ENCODE measurements at regions not wholly inside any gene's neighbourhood (a gene's known extent, or its start where the extent isn't known, plus 50 kb on each side); places are given as distances from the start of the nearest gene placed in this dataset.

- TF ChIP-seq CTCF (IDR thresholded peaks at IDR 0.05; ENCODE audit: poor library complexity) (no peak), EZH2 (IDR thresholded peaks at IDR 0.05; ENCODE audit: borderline replicate concordance) (no peak), EZH2phosphoT487 (IDR thresholded peaks at IDR 0.05; ENCODE audit: low read depth, severe bottlenecking, unreplicated experiment) (no peak)
These were observed 547.2 kb downstream of the CD83 start for GRCh38 chr6:14664621-14665315.
